SH-SY5Y (cell line): ENCODE measurements at regions not wholly inside any gene's neighbourhood (a gene's known extent, or its start where the extent isn't known, plus 50 kb on each side); places are given as distances from the start of the nearest gene placed in this dataset.

Source experiments
- GATA2 ChIP-seq: IDR thresholded peaks from 2 replicates; pipeline ENCODE4 v1.6.1; 2011; ENCODE audit warnings: mild to moderate bottlenecking, low read depth, low read length
- GATA3 ChIP-seq: IDR thresholded peaks from 2 replicates; pipeline ENCODE4 v1.6.1; 2011; ENCODE audit warnings: low read depth, mild to moderate bottlenecking, low read length, moderate library complexity

DNA sequence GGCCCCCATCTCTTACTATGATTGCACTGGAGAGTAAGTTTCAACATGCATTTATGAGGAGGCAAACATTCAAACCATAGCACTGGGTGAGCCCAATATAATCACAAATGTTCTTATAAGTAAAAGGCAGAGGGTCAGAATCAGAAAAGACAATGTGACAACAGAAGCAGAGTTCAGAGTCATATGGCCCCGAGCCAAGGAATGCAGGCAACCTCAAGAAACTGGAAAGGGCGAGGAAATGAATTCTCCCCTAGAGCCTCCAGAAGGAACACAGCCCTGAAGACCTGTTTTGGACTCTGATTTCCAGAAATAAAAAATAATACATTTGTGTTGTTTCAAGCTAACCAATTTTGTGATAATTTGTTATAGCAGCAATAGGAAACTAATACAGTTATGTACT lies 81.3 kb upstream of the ABI3BP start:
- no peak for TF ChIP-seq GATA2
- no peak for TF ChIP-seq GATA3
